ENCODE measurements at regions not wholly inside any gene's neighbourhood (a gene's known extent, or its start where the extent isn't known, plus 50 kb on each side); places are given as distances from the start of the nearest gene placed in this dataset.

DNA sequence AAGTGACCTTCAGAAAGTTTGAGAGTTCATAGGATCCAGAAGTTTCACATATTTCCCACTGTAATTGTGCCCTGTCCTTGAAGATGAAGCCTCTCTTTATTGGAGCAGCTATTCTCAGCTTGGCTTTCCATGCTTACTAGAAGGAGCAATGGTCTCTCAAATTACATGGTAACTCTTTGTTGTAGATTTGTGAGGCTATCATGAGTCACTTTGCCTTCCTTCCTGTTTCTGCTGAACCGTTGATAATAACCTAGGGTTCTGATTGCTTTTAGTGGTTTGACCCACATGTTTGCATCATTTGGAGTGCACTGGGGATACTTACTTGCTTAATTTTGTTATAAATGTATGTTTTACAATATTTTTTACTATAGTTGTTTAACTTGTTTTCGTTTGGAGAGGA, 772.9 kb upstream of the SLITRK6 start:
- TF ChIP-seq, protein P1, sequence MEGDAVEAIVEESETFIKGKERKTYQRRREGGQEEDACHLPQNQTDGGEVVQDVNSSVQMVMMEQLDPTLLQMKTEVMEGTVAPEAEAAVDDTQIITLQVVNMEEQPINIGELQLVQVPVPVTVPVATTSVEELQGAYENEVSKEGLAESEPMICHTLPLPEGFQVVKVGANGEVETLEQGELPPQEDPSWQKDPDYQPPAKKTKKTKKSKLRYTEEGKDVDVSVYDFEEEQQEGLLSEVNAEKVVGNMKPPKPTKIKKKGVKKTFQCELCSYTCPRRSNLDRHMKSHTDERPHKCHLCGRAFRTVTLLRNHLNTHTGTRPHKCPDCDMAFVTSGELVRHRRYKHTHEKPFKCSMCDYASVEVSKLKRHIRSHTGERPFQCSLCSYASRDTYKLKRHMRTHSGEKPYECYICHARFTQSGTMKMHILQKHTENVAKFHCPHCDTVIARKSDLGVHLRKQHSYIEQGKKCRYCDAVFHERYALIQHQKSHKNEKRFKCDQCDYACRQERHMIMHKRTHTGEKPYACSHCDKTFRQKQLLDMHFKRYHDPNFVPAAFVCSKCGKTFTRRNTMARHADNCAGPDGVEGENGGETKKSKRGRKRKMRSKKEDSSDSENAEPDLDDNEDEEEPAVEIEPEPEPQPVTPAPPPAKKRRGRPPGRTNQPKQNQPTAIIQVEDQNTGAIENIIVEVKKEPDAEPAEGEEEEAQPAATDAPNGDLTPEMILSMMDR (IDR thresholded peaks at IDR 0.05; ENCODE audit: extremely low read depth in 1 of 2, insufficient read depth in 1 of 2, low read depth in 1 of 2, low read length in 2 of 2) = no peak
- TF ChIP-seq EZH2 (IDR thresholded peaks at IDR 0.05; ENCODE audit: borderline replicate concordance, low read depth, low read length, severe bottlenecking) = no peak
